ENCODE measurements at regions not wholly inside any gene's neighbourhood (a gene's known extent, or its start where the extent isn't known, plus 50 kb on each side); places are given as distances from the start of the nearest gene placed in this dataset.

DNA sequence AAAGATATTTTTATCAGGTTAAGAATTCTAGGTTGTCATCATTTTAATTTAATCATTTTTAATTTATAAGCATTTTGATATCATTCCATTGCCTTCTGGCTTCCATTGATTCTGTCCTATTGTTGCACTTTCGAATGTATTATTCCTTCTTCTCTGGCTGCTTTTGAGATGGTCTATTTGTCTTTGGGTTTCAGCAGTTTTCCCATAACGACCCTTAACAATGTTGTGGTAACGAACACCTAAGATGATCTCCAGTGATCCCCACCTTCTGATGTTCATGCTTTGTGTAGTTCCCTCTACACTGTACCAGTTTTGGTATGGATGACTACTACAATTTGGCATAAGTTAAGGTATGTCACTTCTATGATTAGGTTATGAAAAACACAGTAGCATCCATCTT is 59.9 kb downstream of the MINAR1 start:
- TF ChIP-seq, protein P1, sequence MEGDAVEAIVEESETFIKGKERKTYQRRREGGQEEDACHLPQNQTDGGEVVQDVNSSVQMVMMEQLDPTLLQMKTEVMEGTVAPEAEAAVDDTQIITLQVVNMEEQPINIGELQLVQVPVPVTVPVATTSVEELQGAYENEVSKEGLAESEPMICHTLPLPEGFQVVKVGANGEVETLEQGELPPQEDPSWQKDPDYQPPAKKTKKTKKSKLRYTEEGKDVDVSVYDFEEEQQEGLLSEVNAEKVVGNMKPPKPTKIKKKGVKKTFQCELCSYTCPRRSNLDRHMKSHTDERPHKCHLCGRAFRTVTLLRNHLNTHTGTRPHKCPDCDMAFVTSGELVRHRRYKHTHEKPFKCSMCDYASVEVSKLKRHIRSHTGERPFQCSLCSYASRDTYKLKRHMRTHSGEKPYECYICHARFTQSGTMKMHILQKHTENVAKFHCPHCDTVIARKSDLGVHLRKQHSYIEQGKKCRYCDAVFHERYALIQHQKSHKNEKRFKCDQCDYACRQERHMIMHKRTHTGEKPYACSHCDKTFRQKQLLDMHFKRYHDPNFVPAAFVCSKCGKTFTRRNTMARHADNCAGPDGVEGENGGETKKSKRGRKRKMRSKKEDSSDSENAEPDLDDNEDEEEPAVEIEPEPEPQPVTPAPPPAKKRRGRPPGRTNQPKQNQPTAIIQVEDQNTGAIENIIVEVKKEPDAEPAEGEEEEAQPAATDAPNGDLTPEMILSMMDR (conservative IDR thresholded peaks at IDR 0.05; ENCODE audit: low read depth, low read length) = no peak
- no peak for TF ChIP-seq EZH2 (IDR thresholded peaks at IDR 0.05; ENCODE audit: low read length, unreplicated experiment)

Measured in PC-3 (cell line).